Brain microvascular endothelial cell (primary cell): ENCODE measurements at regions not wholly inside any gene's neighbourhood (a gene's known extent, or its start where the extent isn't known, plus 50 kb on each side); places are given as distances from the start of the nearest gene placed in this dataset.

ENCODE experiments used
- DNase-seq: peaks from one replicate; pipeline ENCODE4 v3.0.0-alpha.2; 2020
- H3K27ac ChIP-seq: fragments of 250-450 bp; sonication (Bioruptor Pico); 2 replicates; pipeline ENCODE4 v1.5.1; 2020; ENCODE audit warnings: mild to moderate bottlenecking, moderate library complexity
- H3K27me3 ChIP-seq: fragments of 250-450 bp; sonication (Bioruptor Pico); replicated peaks from 2 replicates; pipeline ENCODE4 v1.5.1; 2020; ENCODE audit warnings: mild to moderate bottlenecking
- H3K36me3 ChIP-seq: fragments of 250-450 bp; sonication (Bioruptor Pico); replicated peaks from 2 replicates; pipeline ENCODE4 v1.5.1; 2020; ENCODE audit warnings: mild to moderate bottlenecking
- H3K4me3 ChIP-seq: 2 replicates; pipeline ENCODE4 v1.5.1; 2011; ENCODE audit warnings: low read depth, mild to moderate bottlenecking, control low read depth, low read length, moderate library complexity
- in situ Hi-C: cut with HindIII; loops from 2 replicates; pipeline ENCODE4 v1.10.0; 2017; ENCODE audit warnings: low sequenced_read_pairs, low pct_ligation_motif_present
- TF ChIP-seq, protein P1 (sequence below): IDR thresholded peaks from 2 replicates; pipeline ENCODE4 v1.5.1; 2011; ENCODE audit warnings: low read depth, mild to moderate bottlenecking, moderate library complexity, low read length, control low read depth, inconsistent platforms; ENCODE audit errors: missing control alignments

DNA sequence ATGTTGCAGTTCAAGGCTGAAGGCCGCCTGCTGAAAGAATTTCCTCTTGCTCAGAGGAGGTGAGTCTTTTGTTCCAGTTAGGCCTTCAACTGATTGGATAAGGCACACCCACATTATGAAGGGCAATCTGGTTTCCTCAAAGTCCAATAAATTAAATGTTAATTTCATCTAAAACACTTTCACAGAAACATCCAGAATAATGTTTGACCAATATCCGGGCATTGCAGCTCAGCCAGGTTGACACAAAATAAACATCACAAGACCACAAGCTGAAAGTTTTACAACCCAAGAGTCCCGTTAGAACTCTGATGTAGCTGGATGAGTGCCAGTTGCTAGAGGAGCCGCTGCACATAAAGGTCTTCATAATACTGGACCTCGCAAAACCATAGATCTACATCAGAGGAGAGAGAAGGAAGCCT, 64.9 kb upstream of the EED start:
- no peak overlapping the region for H3K27ac ChIP-seq
- in situ Hi-C loops: no loop called here
- TF ChIP-seq, protein P1, sequence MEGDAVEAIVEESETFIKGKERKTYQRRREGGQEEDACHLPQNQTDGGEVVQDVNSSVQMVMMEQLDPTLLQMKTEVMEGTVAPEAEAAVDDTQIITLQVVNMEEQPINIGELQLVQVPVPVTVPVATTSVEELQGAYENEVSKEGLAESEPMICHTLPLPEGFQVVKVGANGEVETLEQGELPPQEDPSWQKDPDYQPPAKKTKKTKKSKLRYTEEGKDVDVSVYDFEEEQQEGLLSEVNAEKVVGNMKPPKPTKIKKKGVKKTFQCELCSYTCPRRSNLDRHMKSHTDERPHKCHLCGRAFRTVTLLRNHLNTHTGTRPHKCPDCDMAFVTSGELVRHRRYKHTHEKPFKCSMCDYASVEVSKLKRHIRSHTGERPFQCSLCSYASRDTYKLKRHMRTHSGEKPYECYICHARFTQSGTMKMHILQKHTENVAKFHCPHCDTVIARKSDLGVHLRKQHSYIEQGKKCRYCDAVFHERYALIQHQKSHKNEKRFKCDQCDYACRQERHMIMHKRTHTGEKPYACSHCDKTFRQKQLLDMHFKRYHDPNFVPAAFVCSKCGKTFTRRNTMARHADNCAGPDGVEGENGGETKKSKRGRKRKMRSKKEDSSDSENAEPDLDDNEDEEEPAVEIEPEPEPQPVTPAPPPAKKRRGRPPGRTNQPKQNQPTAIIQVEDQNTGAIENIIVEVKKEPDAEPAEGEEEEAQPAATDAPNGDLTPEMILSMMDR: no peak
- no peak for DNase-seq
- H3K36me3 ChIP-seq: no peaks in the 10 kb centered on the region
- no peaks in the 10 kb centered on the region for H3K27me3 ChIP-seq
- no peak overlapping the region for H3K4me3 ChIP-seq

DNA sequence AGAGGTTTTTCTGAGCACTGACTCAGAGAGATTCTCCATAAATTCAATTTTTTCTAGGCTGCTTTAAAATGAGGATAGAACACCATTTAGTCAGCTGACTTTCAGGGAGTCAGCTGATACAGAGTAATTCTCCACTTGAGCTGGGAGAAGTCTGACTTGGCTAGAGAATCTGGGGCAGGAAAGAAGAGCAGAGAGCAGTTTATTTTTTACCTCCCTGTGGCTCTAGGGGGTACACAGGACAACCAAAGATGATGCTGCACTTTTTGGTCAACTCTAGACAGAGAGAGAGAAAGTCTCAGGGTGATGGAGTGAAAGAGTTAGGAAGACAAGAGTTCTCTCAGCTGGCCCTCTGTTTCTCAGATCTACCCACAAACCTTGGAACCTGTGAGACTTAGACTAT, 67.3 kb upstream of the EED start:
- in situ Hi-C loops: no loop called here
- DNase-seq: no peak
- Histone ChIP-seq H3K27ac (no peak overlapping the region), H3K4me3 (no peak overlapping the region), H3K36me3 (no peaks in the 10 kb centered on the region), H3K27me3 (no peaks in the 10 kb centered on the region)
- TF ChIP-seq, protein P1: no peak

- no peaks in the 10 kb centered on the region for H3K36me3 ChIP-seq
- TF ChIP-seq, protein P1: no peak
- in situ Hi-C loops: no loop called here
Measured at GRCh38 chr11:86176165-86176884, 68.2 kb upstream of the EED start.

DNA sequence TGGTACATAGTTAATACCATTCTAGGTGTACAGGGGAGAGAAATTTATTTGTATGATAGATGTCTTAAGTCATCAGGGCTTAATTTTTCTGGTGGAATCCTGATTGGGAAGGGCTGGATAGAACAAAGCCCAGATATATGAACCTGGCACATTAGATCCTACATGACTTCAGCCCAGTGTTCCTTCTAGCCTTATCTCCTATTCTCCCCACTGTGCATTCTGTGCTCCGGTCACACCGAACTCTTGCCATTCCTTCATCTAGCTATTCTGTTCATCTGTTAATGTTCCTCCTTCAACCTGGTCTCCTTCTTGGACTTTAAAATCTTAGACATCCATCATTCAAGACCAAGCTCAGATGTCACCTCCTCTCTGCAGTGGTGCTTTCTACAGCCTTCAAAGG, 68.9 kb upstream of the EED start:
- Histone ChIP-seq H3K27ac (no peak overlapping the region), H3K27me3 (no peaks in the 10 kb centered on the region), H3K36me3 (no peaks in the 10 kb centered on the region), H3K4me3 (no peak overlapping the region)
- TF ChIP-seq, protein P1: no peak
- DNase-seq: no peak
- in situ Hi-C loops: no loop called here

More at GRCh38 chr11:86176165-86176884, 68.2 kb upstream of the EED start:
- DNase-seq: peak; percentile 36
- H3K4me3 ChIP-seq: no peak overlapping the region
- H3K27me3 ChIP-seq: no peaks in the 10 kb centered on the region
- H3K27ac ChIP-seq: peak overlapping the region; percentile 14

DNA sequence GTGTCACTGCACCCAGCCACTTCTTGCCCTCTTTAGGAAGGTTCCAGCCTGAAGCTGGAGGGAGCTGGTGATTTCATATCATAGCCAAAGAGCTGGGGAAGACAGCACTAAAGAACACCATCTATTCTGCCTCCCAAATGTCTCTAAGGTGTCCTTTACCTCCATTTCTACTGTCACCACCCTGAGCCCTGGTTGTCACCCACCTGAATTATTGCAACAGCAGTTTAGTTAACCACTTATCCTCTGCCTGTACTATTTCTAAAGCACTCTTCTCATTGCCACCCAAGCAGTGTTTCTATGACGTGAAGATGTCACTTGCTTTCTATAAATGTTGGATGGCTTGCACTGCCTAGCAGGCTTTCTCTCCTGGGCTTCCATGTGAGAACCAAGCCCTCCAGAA, 69.4 kb upstream of the EED start:
- TF ChIP-seq, protein P1: no peak
- Histone ChIP-seq H3K4me3 (no peak overlapping the region), H3K27ac (peak overlapping the region; percentile 90)

More for the DNA sequence above, 69.4 kb upstream of the EED start:
- Histone ChIP-seq H3K27me3 (no peaks in the 10 kb centered on the region), H3K36me3 (no peaks in the 10 kb centered on the region)
- in situ Hi-C loops: no loop called here
- DNase-seq: no peak
